8988T (cell line): ENCODE measurements at regions not wholly inside any gene's neighbourhood (a gene's known extent, or its start where the extent isn't known, plus 50 kb on each side); places are given as distances from the start of the nearest gene placed in this dataset.

ENCODE experiments used
- DNase-seq: peaks from one replicate; pipeline ENCODE4 v3.0.0; 2011

GRCh38 chr10:53749439-53749838 is 976.9 kb upstream of the MBL2 start:
- no peak for DNase-seq

- no peak for DNase-seq
Measured at GRCh38 chr10:53748319-53748718, 975.7 kb upstream of the MBL2 start.

GRCh38 chr10:53744746-53745145 is 972.2 kb upstream of the MBL2 start:
- DNase-seq = no peak

GRCh38 chr10:53744176-53744575 is 971.6 kb upstream of the MBL2 start:
- no peak for DNase-seq

- no peak for DNase-seq
Measured at GRCh38 chr10:53737132-53737531, 964.5 kb upstream of the MBL2 start.

GRCh38 chr10:53726921-53727320 is 954.3 kb upstream of the MBL2 start:
- no peak for DNase-seq

GRCh38 chr10:53724581-53724980 is 952.0 kb upstream of the MBL2 start:
- DNase-seq = no peak

- no peak for DNase-seq
Measured at GRCh38 chr10:53719658-53720057, 947.1 kb upstream of the MBL2 start.

GRCh38 chr10:53716156-53716555 is 943.6 kb upstream of the MBL2 start:
- DNase-seq = no peak

GRCh38 chr10:53713431-53713830 is 940.8 kb upstream of the MBL2 start:
- no peak for DNase-seq

GRCh38 chr10:53702489-53702888 is 929.9 kb upstream of the MBL2 start:
- no peak for DNase-seq

GRCh38 chr10:53701213-53701612 is 928.6 kb upstream of the MBL2 start:
- no peak for DNase-seq

GRCh38 chr10:53700278-53700677 is 927.7 kb upstream of the MBL2 start:
- no peak for DNase-seq

GRCh38 chr10:53699684-53700083 is 927.1 kb upstream of the MBL2 start:
- no peak for DNase-seq

GRCh38 chr10:53699231-53699630 is 926.6 kb upstream of the MBL2 start:
- no peak for DNase-seq

- DNase-seq = no peak
Measured at GRCh38 chr10:53697038-53697437, 924.5 kb upstream of the MBL2 start.

GRCh38 chr10:53690524-53691240 is 918.1 kb upstream of the MBL2 start:
- no peak for DNase-seq

- no peak for DNase-seq
Measured at GRCh38 chr10:53687800-53688199, 915.2 kb upstream of the MBL2 start.

GRCh38 chr10:53682885-53683284 is 910.3 kb upstream of the MBL2 start:
- DNase-seq = no peak

- no peak for DNase-seq
Measured at GRCh38 chr10:53682458-53682857, 909.9 kb upstream of the MBL2 start.

GRCh38 chr10:53679666-53680065 is 907.1 kb upstream of the MBL2 start:
- no peak for DNase-seq

GRCh38 chr10:53675177-53675576 is 902.6 kb upstream of the MBL2 start:
- no peak for DNase-seq

- no peak for DNase-seq
Measured at GRCh38 chr10:53667063-53667462, 894.5 kb upstream of the MBL2 start.

- no peak for DNase-seq
Measured at GRCh38 chr10:53664282-53665019, 891.9 kb upstream of the MBL2 start.

- no peak for DNase-seq
Measured at GRCh38 chr10:53650794-53651193, 878.2 kb upstream of the MBL2 start.
